Stimulated activated CD8-positive, alpha-beta memory T cell treated with anti-CD3 and anti-CD28 coated beads, Interleukin-2, amount 100 ng/mL, for 1 hour (primary cell): ENCODE measurements at regions not wholly inside any gene's neighbourhood (a gene's known extent, or its start where the extent isn't known, plus 50 kb on each side); places are given as distances from the start of the nearest gene placed in this dataset.

ENCODE experiments used
- DNase-seq, 2 donors: peaks; one replicate each; pipeline ENCODE4 v3.0.0-alpha.2; 2020; ENCODE audit warnings: low read depth in 2 of 2

DNA sequence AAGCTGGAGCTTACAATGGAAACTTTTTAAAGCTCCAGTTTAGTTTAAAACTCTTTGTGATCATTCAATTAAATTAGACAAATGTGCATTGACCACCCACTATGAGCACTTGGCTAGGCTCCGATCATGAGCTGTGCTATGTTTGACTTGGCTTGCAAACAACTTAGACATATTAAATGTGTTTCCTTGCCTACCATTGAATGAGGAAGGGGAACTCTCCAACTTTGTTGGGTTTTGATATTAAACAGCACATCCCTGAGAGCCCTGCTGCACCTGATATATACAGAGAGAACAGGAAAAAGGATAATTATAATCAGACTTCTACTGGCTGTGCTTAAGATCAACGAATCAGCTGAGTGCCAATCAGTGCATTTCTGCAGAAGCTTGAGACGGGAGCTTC is 71.4 kb upstream of the ADGRL3 start:
- DNase-seq, result no peak

DNA sequence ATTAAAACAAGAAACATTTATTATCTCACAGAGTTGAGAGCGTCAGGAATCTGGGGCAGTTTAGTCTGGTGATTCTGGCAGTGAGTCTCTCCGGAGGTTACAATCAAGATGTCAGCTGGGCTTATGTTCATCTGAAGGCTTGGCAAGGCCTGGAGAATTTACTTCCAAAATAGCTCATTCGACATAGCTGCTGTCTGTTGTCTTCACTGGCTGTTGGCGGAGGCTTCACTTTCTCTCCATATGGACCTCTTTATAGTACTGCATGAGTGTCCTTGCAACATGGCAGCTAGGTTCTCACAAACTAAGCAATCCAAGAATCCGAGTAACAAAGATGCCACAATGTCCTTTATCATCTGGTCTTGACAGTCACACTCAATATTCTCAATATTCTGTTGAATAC is 70.2 kb upstream of the ADGRL3 start:
- no peak for DNase-seq

DNA sequence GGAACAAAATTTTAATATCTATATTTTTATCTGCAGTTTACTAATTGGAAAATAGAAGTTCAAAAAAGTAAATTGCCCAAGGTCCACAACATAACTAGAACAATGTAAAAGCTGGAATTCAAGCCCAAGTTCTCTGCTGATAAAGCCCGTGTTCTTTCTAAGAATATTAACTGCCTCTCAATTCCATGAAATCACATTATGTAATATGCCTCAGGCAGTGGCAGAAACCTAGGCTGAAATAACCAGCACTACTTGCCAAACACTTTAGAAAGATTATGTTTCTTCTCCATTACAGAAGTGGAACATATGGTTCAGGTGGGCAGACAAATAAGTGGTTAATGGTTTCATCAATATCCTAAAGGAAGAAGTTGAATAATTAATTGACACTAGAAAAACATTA is 56.7 kb upstream of the ADGRL3 start:
- DNase-seq, result no peak

DNA sequence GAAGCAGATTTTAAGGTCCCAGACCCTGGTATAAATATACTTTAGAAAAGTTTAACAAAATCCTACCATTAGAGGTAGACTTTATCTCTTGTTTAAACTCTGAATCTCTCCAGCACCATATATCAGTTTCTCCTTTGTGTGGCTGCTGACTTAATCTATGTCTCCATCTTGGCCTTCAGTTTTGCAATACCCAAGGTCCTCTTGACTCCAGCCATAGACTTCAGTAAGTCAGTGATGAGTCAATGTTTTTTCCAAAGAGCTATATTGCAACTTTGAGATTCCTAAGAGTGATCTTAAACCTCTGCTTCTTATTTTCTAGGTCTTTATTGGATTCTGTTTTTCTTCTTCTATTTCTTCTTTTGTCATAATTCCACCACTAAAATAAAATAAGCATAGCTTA is 50.8 kb upstream of the ADGRL3 start:
- no peak for DNase-seq
